Hepatocyte (in vitro differentiated cells): ENCODE measurements at regions not wholly inside any gene's neighbourhood (a gene's known extent, or its start where the extent isn't known, plus 50 kb on each side); places are given as distances from the start of the nearest gene placed in this dataset.
A peak's percentile ranks its signal among the peaks of the same experiment; 100 is the strongest.

Experiments
- DNase-seq: peaks from one replicate; pipeline ENCODE4 v3.0.0-alpha.2; 2016; ENCODE audit warnings: low spot score
- H2AFZ ChIP-seq: fragments of 200-600 bp; sonication (generic); 2 replicates; pipeline ENCODE4 v1.6.0; 2016; ENCODE audit warnings: antibody characterized with exemption, mild to moderate bottlenecking
- H3K27ac ChIP-seq: fragments of 200-600 bp; sonication (generic); 2 replicates; pipeline ENCODE4 v1.5.1; 2016; ENCODE audit warnings: mild to moderate bottlenecking
- H3K27me3 ChIP-seq: fragments of 200-600 bp; sonication (generic); 2 replicates; pipeline ENCODE4 v1.6.1; 2016
- H3K36me3 ChIP-seq: fragments of 200-600 bp; sonication (generic); replicated peaks from 2 replicates; pipeline ENCODE4 v1.5.1; 2016; ENCODE audit warnings: low read depth; ENCODE audit not compliant: insufficient read depth
- H3K4me1 ChIP-seq: fragments of 200-600 bp; sonication (generic); 2 replicates; pipeline ENCODE4 v1.5.1; 2016; ENCODE audit warnings: mild to moderate bottlenecking, moderate library complexity; ENCODE audit not compliant: insufficient read depth
- H3K4me2 ChIP-seq: fragments of 200-600 bp; sonication (generic); 2 replicates; pipeline ENCODE4 v1.6.0; 2016
- H3K4me3 ChIP-seq: fragments of 200-600 bp; sonication (generic); 2 replicates; pipeline ENCODE4 v1.5.1; 2016; ENCODE audit warnings: mild to moderate bottlenecking
- H3K79me2 ChIP-seq: fragments of 200-600 bp; sonication (generic); 2 replicates; pipeline ENCODE4 v1.6.0; 2017; ENCODE audit warnings: mild to moderate bottlenecking
- H3K9me2 ChIP-seq: fragments of 200-600 bp; sonication (generic); replicated peaks from 2 replicates; pipeline ENCODE4 v1.6.0; 2017; ENCODE audit warnings: mild to moderate bottlenecking; ENCODE audit not compliant: insufficient read depth
- H3K9me3 ChIP-seq: fragments of 200-600 bp; sonication (generic); 2 replicates; pipeline ENCODE4 v1.5.1; 2016; ENCODE audit warnings: low read depth, mild to moderate bottlenecking
- H4K20me1 ChIP-seq: fragments of 200-600 bp; sonication (generic); 2 replicates; pipeline ENCODE4 v1.6.0; 2016; ENCODE audit warnings: mild to moderate bottlenecking; ENCODE audit not compliant: insufficient read depth, poor library complexity, severe bottlenecking
- EZH2 ChIP-seq: fragments of 200-600 bp; sonication (generic); IDR thresholded peaks from 2 replicates; pipeline ENCODE4 v1.6.1; 2016; ENCODE audit warnings: antibody characterized with exemption, mild to moderate bottlenecking, borderline replicate concordance
- EZH2phosphoT487 ChIP-seq: fragments of 200-600 bp; sonication (generic); IDR thresholded peaks from one replicate; pipeline ENCODE4 v1.6.1; 2018; ENCODE audit warnings: antibody characterized with exemption, mild to moderate bottlenecking, low read depth, moderate library complexity; ENCODE audit not compliant: unreplicated experiment, severe bottlenecking
- WGBS: methylation state at CpG from one replicate; pipeline ENCODE4 v1.1.6; 2016; ENCODE audit warnings: low lambda C conversion rate; ENCODE audit errors: missing lambda C conversion rate; 5-methylcytosine and 5-hydroxymethylcytosine counted together
- TF ChIP-seq, protein P1 (sequence below): fragments of 200-600 bp; sonication (generic); IDR thresholded peaks from 2 replicates; pipeline ENCODE4 v1.5.1; 2016; ENCODE audit warnings: antibody characterized with exemption, mild to moderate bottlenecking; ENCODE audit not compliant: poor library complexity

DNA sequence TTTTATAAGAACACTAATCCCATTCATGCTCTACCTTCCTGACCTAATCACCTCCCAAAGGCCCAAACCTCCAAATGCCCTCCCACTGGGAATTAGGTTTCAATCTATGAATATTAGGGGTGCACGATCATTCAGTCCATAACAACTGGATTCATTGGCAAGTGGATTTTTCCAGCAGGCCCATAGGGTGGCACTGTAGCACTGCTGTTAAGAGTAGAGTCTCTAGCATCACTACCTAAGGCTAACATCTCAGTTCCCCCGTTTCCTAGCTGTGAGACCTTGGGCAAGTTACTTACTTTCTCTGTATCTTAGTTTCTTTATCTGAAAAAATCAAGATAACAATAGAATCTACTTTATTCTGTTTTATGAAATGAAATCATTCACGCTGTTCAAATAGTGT lies 315.8 kb downstream of the STIM2 start:
- Histone ChIP-seq H3K9me3 (no peaks in the 10 kb centered on the region), H3K4me3 (no peak overlapping the region), H3K36me3 (no peaks in the 10 kb centered on the region), H3K79me2 (no peaks in the 10 kb centered on the region), H3K27ac (no peak overlapping the region), H3K9me2 (no peaks in the 10 kb centered on the region), H4K20me1 (no peaks in the 10 kb centered on the region), H3K27me3 (no peaks in the 10 kb centered on the region), H3K4me2 (no peak overlapping the region), H3K4me1 (no peaks in the 10 kb centered on the region), H2AFZ (no peak overlapping the region)
- TF ChIP-seq EZH2phosphoT487 (no peak), EZH2 (no peak)
- TF ChIP-seq, protein P1, sequence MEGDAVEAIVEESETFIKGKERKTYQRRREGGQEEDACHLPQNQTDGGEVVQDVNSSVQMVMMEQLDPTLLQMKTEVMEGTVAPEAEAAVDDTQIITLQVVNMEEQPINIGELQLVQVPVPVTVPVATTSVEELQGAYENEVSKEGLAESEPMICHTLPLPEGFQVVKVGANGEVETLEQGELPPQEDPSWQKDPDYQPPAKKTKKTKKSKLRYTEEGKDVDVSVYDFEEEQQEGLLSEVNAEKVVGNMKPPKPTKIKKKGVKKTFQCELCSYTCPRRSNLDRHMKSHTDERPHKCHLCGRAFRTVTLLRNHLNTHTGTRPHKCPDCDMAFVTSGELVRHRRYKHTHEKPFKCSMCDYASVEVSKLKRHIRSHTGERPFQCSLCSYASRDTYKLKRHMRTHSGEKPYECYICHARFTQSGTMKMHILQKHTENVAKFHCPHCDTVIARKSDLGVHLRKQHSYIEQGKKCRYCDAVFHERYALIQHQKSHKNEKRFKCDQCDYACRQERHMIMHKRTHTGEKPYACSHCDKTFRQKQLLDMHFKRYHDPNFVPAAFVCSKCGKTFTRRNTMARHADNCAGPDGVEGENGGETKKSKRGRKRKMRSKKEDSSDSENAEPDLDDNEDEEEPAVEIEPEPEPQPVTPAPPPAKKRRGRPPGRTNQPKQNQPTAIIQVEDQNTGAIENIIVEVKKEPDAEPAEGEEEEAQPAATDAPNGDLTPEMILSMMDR = peak; percentile 58
- DNase-seq = peak; percentile 72
- WGBS = 49% methylated on average over 3 of the region's 3 CpGs

DNA sequence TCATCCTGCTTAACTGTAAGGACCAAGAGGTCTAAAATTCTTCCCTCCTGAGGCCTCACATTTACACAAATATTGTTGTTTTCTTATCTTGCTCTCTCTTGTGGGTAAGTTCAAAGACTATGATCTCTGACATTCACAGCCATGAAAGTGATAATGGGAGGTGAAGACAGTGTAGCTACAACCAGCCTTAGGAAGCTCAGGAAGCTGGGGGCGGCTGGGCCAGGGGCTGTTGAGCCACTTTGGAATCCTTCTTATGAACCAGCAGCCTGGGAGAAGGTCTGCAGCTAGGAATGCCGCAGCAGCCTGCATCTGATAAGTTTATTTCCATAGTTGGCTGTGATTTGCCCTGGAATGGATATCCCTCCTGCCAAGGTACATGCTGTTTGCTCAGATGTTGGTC lies 316.2 kb downstream of the STIM2 start:
- no peak overlapping the region for H3K4me3 ChIP-seq
- H3K27me3 ChIP-seq = no peaks in the 10 kb centered on the region
- DNase-seq = no peak
- no peaks in the 10 kb centered on the region for H3K79me2 ChIP-seq
- no peaks in the 10 kb centered on the region for H3K9me2 ChIP-seq
- no peak overlapping the region for H3K4me2 ChIP-seq
- TF ChIP-seq EZH2 = no peak
- TF ChIP-seq EZH2phosphoT487 = no peak
- TF ChIP-seq, protein P1 = no peak
- H3K4me1 ChIP-seq = no peaks in the 10 kb centered on the region
- no peaks in the 10 kb centered on the region for H3K9me3 ChIP-seq
- H3K27ac ChIP-seq = no peak overlapping the region
- H4K20me1 ChIP-seq = no peaks in the 10 kb centered on the region
- H3K36me3 ChIP-seq = no peaks in the 10 kb centered on the region
- 46% methylated on average over 2 of the region's 2 CpGs for WGBS
- no peak overlapping the region for H2AFZ ChIP-seq

DNA sequence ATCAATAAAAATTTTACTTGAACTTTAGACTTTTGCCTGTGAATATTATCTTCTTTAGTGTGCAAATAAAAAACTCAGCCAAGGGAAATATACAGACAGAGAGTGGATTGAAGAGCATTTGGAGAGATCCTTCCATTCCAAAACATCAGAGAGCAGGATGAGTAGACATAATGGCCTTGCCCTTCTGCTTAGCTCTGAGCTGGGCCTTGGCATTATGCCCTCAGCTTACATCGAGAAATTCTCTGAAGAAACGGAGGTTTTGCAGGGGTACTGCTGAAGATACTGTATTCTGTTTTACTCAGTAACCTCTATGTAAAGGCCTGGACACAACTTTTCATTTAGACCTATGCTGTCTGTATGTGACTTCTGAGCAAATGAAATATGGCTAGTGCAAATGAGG lies 317.4 kb downstream of the STIM2 start:
- no peaks in the 10 kb centered on the region for H3K27me3 ChIP-seq

More for the DNA sequence above, 317.4 kb downstream of the STIM2 start:
- no peaks in the 10 kb centered on the region for H3K36me3 ChIP-seq
- no peaks in the 10 kb centered on the region for H3K79me2 ChIP-seq
- DNase-seq = no peak
- no peak overlapping the region for H3K27ac ChIP-seq
- no peak overlapping the region for H3K4me3 ChIP-seq
- H3K9me2 ChIP-seq = no peaks in the 10 kb centered on the region
- no peak overlapping the region for H3K4me2 ChIP-seq
- WGBS = 70% methylated on average over 2 of the region's 2 CpGs
- TF ChIP-seq EZH2 (no peak), EZH2phosphoT487 (no peak)
- TF ChIP-seq, protein P1 = no peak
- H4K20me1 ChIP-seq = no peaks in the 10 kb centered on the region
- no peaks in the 10 kb centered on the region for H3K4me1 ChIP-seq
- no peak overlapping the region for H2AFZ ChIP-seq
- no peaks in the 10 kb centered on the region for H3K9me3 ChIP-seq
